A673 (cell line): ENCODE measurements at regions not wholly inside any gene's neighbourhood (a gene's known extent, or its start where the extent isn't known, plus 50 kb on each side); places are given as distances from the start of the nearest gene placed in this dataset.

Source experiments
- CTCF ChIP-seq: fragments of 300-800, 200-600 bp; sonication (generic); conservative IDR thresholded peaks from 2 replicates; pipeline ENCODE4 v1.5.1; 2017; ENCODE audit warnings: low read depth, mild to moderate bottlenecking, antibody characterized with exemption, low read length, moderate library complexity, mixed read lengths
- EZH2 ChIP-seq: fragments of 200-600 bp; sonication (generic); IDR thresholded peaks from 2 replicates; pipeline ENCODE4 v1.6.1; 2017; ENCODE audit warnings: borderline replicate concordance, low read depth, mild to moderate bottlenecking, mixed read lengths, antibody characterized with exemption, low read length; ENCODE audit not compliant: poor library complexity, severe bottlenecking

DNA sequence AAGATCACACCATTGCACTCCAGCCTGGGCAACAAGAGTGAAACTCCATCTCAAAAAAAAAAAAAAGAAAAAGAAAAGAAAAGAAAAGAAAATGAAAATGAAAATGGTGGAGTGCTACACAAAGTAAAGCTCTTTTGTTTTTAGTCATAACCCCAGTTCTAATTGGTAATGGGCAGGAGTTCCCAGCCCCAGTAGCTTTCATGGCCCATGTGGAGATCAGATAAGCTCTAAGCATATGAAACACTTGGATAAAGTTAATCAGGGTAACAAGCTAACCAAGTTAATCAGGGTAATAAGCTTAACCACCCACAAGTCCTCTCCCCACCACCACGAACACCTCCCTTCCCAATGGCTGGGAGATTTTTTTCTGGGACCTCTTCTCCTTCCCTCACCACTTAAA lies 240.8 kb downstream of the BCL11A start:
- TF ChIP-seq EZH2: no peak
- TF ChIP-seq CTCF: no peak
